ENCODE measurements at regions not wholly inside any gene's neighbourhood (a gene's known extent, or its start where the extent isn't known, plus 50 kb on each side); places are given as distances from the start of the nearest gene placed in this dataset.
"Not testable (repeated sequence)": the region's sequence is repeated elsewhere in the genome, so short reads cannot be mapped to it uniquely, and the experiment has no call there.

GRCh38 chr4:3910161-3910950 lies 144.2 kb downstream of the ADRA2C start:
- ATAC-seq (ENCODE audit: low read depth); H3K4me3 Mint-ChIP-seq; H3K27ac Mint-ChIP-seq: not testable (repeated sequence)

GRCh38 chr4:3911252-3911856 lies 145.2 kb downstream of the ADRA2C start:
- POLR2A ChIA-PET: no interaction called here
- DNase-seq (no peak), ATAC-seq (ENCODE audit: low read depth) (no peak)
- Mint-ChIP-seq H3K9me3 (peaks cover 7% of the 10 kb centered on the region), H3K27me3 (peaks cover 8% of the 10 kb centered on the region), H3K27ac (no peak overlapping the region), H3K4me1 (peaks cover 6% of the 10 kb centered on the region), H3K4me3 (no peak overlapping the region), H3K36me3 (no peaks in the 10 kb centered on the region)

More at GRCh38 chr4:3910161-3910950, 144.2 kb downstream of the ADRA2C start:
- DNase-seq, POLR2A ChIA-PET, H3K27me3 Mint-ChIP-seq, H3K36me3 Mint-ChIP-seq, H3K4me1 Mint-ChIP-seq, H3K9me3 Mint-ChIP-seq: not testable (repeated sequence)

- H3K4me3 Mint-ChIP-seq; H3K27ac Mint-ChIP-seq; H3K27me3 Mint-ChIP-seq; H3K36me3 Mint-ChIP-seq; H3K4me1 Mint-ChIP-seq; ATAC-seq (ENCODE audit: low read depth); H3K9me3 Mint-ChIP-seq; DNase-seq; POLR2A ChIA-PET: not testable (repeated sequence)
Measured at GRCh38 chr4:3914511-3914910, 148.3 kb downstream of the ADRA2C start.

GRCh38 chr4:3919509-3919908 lies 153.3 kb downstream of the ADRA2C start:
- POLR2A ChIA-PET; H3K27ac Mint-ChIP-seq; H3K9me3 Mint-ChIP-seq; H3K27me3 Mint-ChIP-seq; H3K36me3 Mint-ChIP-seq; H3K4me3 Mint-ChIP-seq; DNase-seq; ATAC-seq (ENCODE audit: low read depth); H3K4me1 Mint-ChIP-seq: not testable (repeated sequence)

- DNase-seq; POLR2A ChIA-PET; H3K9me3 Mint-ChIP-seq; H3K27me3 Mint-ChIP-seq; H3K4me3 Mint-ChIP-seq; H3K27ac Mint-ChIP-seq; H3K4me1 Mint-ChIP-seq; ATAC-seq (ENCODE audit: low read depth); H3K36me3 Mint-ChIP-seq: not testable (repeated sequence)
Measured at GRCh38 chr4:3921902-3922301, 155.7 kb downstream of the ADRA2C start.

- POLR2A ChIA-PET; ATAC-seq (ENCODE audit: low read depth): not testable (repeated sequence)
Measured at GRCh38 chr4:3925841-3926240, 159.7 kb downstream of the ADRA2C start.

GRCh38 chr4:3926271-3926670 lies 160.1 kb downstream of the ADRA2C start:
- H3K4me1 Mint-ChIP-seq; H3K36me3 Mint-ChIP-seq; H3K4me3 Mint-ChIP-seq; DNase-seq; POLR2A ChIA-PET; H3K9me3 Mint-ChIP-seq; H3K27ac Mint-ChIP-seq; H3K27me3 Mint-ChIP-seq; ATAC-seq (ENCODE audit: low read depth): not testable (repeated sequence)

More at GRCh38 chr4:3925841-3926240, 159.7 kb downstream of the ADRA2C start:
- not testable (repeated sequence) for H3K27ac Mint-ChIP-seq, H3K4me1 Mint-ChIP-seq, DNase-seq, H3K4me3 Mint-ChIP-seq, H3K9me3 Mint-ChIP-seq, H3K36me3 Mint-ChIP-seq
- peaks cover 11% of the 10 kb centered on the region for H3K27me3 Mint-ChIP-seq

GRCh38 chr4:3926969-3927755 lies 161.0 kb downstream of the ADRA2C start:
- POLR2A ChIA-PET; H3K36me3 Mint-ChIP-seq; H3K27ac Mint-ChIP-seq; H3K27me3 Mint-ChIP-seq; H3K4me3 Mint-ChIP-seq; H3K9me3 Mint-ChIP-seq; H3K4me1 Mint-ChIP-seq; ATAC-seq (ENCODE audit: low read depth); DNase-seq: not testable (repeated sequence)

- ATAC-seq (ENCODE audit: low read depth); H3K27me3 Mint-ChIP-seq; H3K27ac Mint-ChIP-seq; POLR2A ChIA-PET; H3K4me1 Mint-ChIP-seq; H3K4me3 Mint-ChIP-seq; DNase-seq; H3K9me3 Mint-ChIP-seq; H3K36me3 Mint-ChIP-seq: not testable (repeated sequence)
Measured at GRCh38 chr4:3929431-3929830, 163.2 kb downstream of the ADRA2C start.

GRCh38 chr4:3932734-3933133 lies 166.5 kb downstream of the ADRA2C start:
- H3K27ac Mint-ChIP-seq; H3K27me3 Mint-ChIP-seq; H3K4me1 Mint-ChIP-seq; H3K4me3 Mint-ChIP-seq; DNase-seq; POLR2A ChIA-PET; ATAC-seq (ENCODE audit: low read depth); H3K9me3 Mint-ChIP-seq; H3K36me3 Mint-ChIP-seq: not testable (repeated sequence)

GRCh38 chr4:3935406-3935805 lies 169.2 kb downstream of the ADRA2C start:
- POLR2A ChIA-PET; ATAC-seq (ENCODE audit: low read depth); DNase-seq; H3K4me3 Mint-ChIP-seq; H3K9me3 Mint-ChIP-seq; H3K27me3 Mint-ChIP-seq; H3K4me1 Mint-ChIP-seq; H3K36me3 Mint-ChIP-seq: not testable (repeated sequence)
- peak overlapping the region; percentile 45 for H3K27ac Mint-ChIP-seq

GRCh38 chr4:3936184-3936583 lies 170.0 kb downstream of the ADRA2C start:
- H3K27ac Mint-ChIP-seq: no peak overlapping the region
- POLR2A ChIA-PET: no interaction called here
- DNase-seq: no peak
- no peak for ATAC-seq (ENCODE audit: low read depth)
- no peaks in the 10 kb centered on the region for H3K9me3 Mint-ChIP-seq
- H3K36me3 Mint-ChIP-seq: no peaks in the 10 kb centered on the region
- H3K4me1 Mint-ChIP-seq: peaks cover 5% of the 10 kb centered on the region
- no peaks in the 10 kb centered on the region for H3K27me3 Mint-ChIP-seq
- no peak overlapping the region for H3K4me3 Mint-ChIP-seq

GRCh38 chr4:3937849-3938562 lies 171.8 kb downstream of the ADRA2C start:
- DNase-seq; H3K36me3 Mint-ChIP-seq; H3K4me3 Mint-ChIP-seq; ATAC-seq (ENCODE audit: low read depth); H3K9me3 Mint-ChIP-seq; H3K27me3 Mint-ChIP-seq; H3K4me1 Mint-ChIP-seq: not testable (repeated sequence)
- H3K27ac Mint-ChIP-seq: peak overlapping the region; percentile 21
- POLR2A ChIA-PET: interaction anchor here (0.6 kb wide), 1 partner anchor 348 kb away, joined by 4 read pairs; no protein-coding TSS in a partner anchor

Data from activated naive CD8-positive, alpha-beta T cell treated with anti-CD3 and anti-CD28 coated beads, Interleukin-2, amount 10 ng/mL, durations not matched to agents 7 days and 5 days (primary cell).